Fibroblast of lung (primary cell): ENCODE measurements at regions not wholly inside any gene's neighbourhood (a gene's known extent, or its start where the extent isn't known, plus 50 kb on each side); places are given as distances from the start of the nearest gene placed in this dataset.

ENCODE experiments used
- DNase-seq, 2 donors: peaks; one replicate each; pipeline versions ENCODE4 v3.0.0 to v3.0.0-alpha.2; 2010; ENCODE audit warnings: low read depth in 2 of 2
- H2AFZ ChIP-seq: 2 replicates; pipeline ENCODE4 v1.5.1; 2012; ENCODE audit warnings: low read length, control low read depth, inconsistent platforms
- H3K27ac ChIP-seq: 2 replicates; pipeline ENCODE4 v1.5.1; 2011; ENCODE audit warnings: low read length, control low read depth; ENCODE audit not compliant: insufficient read depth
- H3K27me3 ChIP-seq: 2 replicates; pipeline ENCODE4 v1.5.1; 2011; ENCODE audit warnings: mild to moderate bottlenecking, low read length; ENCODE audit not compliant: control insufficient read depth, insufficient read depth
- H3K36me3 ChIP-seq: 2 replicates; pipeline ENCODE4 v1.5.1; 2011; ENCODE audit warnings: low read length; ENCODE audit not compliant: control insufficient read depth, insufficient read depth
- H3K4me1 ChIP-seq: 2 replicates; pipeline ENCODE4 v1.5.1; 2011; ENCODE audit warnings: low read length; ENCODE audit not compliant: control insufficient read depth, insufficient read depth; ENCODE audit errors: extremely low read depth
- H3K4me2 ChIP-seq: 2 replicates; pipeline ENCODE4 v1.5.1; 2011; ENCODE audit warnings: low read length, control low read depth; ENCODE audit not compliant: insufficient read depth; ENCODE audit errors: extremely low read depth
- H3K4me3 ChIP-seq, 4 experiments: fragments of 200-600 bp in 1 of 4; sonication (generic) in 1 of 4; replicated peaks in 1 of 4; 2 replicates each; pipeline ENCODE4 v1.5.1; 2011 to 2016; ENCODE audit warnings: low read length in 4 of 4, low read depth in 3 of 4, mild to moderate bottlenecking in 3 of 4, control low read depth in 2 of 4, inconsistent platforms in 1 of 4, mixed read lengths in 1 of 4; ENCODE audit not compliant: insufficient read depth in 1 of 4; ENCODE audit errors: control extremely low read depth in 1 of 4
- H3K79me2 ChIP-seq: 2 replicates; pipeline ENCODE4 v1.5.1; 2012; ENCODE audit warnings: mild to moderate bottlenecking, low read length, inconsistent platforms; ENCODE audit not compliant: control insufficient read depth, insufficient read depth
- H3K9ac ChIP-seq: 2 replicates; pipeline ENCODE4 v1.5.1; 2011; ENCODE audit warnings: mild to moderate bottlenecking, low read length, control low read depth; ENCODE audit not compliant: insufficient read depth
- H3K9me3 ChIP-seq: 2 replicates; pipeline ENCODE4 v1.5.1; 2012; ENCODE audit warnings: low read depth, low read length; ENCODE audit not compliant: control insufficient read depth, insufficient read depth
- H4K20me1 ChIP-seq: 2 replicates; pipeline ENCODE4 v1.5.1; 2011; ENCODE audit warnings: low read length; ENCODE audit not compliant: control insufficient read depth, insufficient read depth; ENCODE audit errors: extremely low read depth
- EZH2 ChIP-seq: IDR thresholded peaks from 2 replicates; pipeline ENCODE4 v1.5.1; 2012; ENCODE audit warnings: low read length, control low read depth, mild to moderate bottlenecking; ENCODE audit errors: missing control alignments
- TF ChIP-seq, protein P1 (sequence below), 2 donors: IDR thresholded peaks in 1 of 2; conservative IDR thresholded peaks in 1 of 2; 1 replicate in 1 of 2; 2 replicates in 1 of 2; pipeline ENCODE4 v1.5.1; 2011 to 2012; ENCODE audit warnings: low read length in 2 of 2, control low read depth in 1 of 2, inconsistent platforms in 1 of 2, low read depth in 1 of 2, mild to moderate bottlenecking in 1 of 2

DNA sequence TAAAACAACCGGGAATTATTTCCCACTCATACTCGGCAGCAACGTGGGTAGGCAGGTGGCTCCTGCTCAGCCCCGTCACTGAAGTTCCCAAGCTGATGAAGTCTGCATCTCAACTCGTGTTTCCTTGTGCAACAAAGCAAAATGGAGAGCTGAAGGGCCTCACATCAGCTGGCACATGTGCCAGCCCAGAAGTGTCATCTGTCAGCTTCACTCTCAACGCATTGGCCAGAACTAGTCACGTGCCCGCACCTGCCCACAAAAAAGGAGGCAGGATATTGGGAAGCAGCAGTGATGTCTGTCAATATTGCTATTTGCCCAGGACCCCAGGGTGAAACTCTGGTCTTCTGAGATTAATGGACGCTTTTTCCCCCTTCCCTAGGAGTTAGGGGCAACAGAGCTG is 344.0 kb downstream of the BCL11B start:
- no peaks in the 10 kb centered on the region for H3K27me3 ChIP-seq

DNA sequence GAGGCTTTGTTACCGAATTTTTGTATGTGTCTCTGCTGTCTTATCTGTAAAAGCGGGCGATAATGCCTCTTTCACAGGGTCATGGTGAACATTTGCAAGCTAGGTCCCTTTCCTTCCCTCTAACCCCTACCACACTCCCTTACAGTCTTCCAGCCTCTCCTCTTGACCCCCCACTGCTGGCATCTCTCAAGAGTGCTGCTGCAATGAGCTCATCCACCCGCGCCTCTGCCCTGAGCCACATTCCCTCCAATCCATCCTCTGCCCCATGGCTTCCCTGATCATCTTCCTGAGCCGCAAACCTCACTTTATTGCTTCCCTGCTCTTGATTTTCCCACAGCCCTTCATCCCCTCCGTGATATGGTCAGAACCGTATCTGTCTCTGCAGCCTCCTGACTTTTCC is 343.6 kb downstream of the BCL11B start:
- H4K20me1 ChIP-seq = no peaks in the 10 kb centered on the region
- no peaks in the 10 kb centered on the region for H3K79me2 ChIP-seq
- TF ChIP-seq, protein P1, sequence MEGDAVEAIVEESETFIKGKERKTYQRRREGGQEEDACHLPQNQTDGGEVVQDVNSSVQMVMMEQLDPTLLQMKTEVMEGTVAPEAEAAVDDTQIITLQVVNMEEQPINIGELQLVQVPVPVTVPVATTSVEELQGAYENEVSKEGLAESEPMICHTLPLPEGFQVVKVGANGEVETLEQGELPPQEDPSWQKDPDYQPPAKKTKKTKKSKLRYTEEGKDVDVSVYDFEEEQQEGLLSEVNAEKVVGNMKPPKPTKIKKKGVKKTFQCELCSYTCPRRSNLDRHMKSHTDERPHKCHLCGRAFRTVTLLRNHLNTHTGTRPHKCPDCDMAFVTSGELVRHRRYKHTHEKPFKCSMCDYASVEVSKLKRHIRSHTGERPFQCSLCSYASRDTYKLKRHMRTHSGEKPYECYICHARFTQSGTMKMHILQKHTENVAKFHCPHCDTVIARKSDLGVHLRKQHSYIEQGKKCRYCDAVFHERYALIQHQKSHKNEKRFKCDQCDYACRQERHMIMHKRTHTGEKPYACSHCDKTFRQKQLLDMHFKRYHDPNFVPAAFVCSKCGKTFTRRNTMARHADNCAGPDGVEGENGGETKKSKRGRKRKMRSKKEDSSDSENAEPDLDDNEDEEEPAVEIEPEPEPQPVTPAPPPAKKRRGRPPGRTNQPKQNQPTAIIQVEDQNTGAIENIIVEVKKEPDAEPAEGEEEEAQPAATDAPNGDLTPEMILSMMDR (conservative IDR thresholded peaks at IDR 0.05 in 1 of 2, IDR thresholded peaks at IDR 0.05 in 1 of 2; ENCODE audit: low read depth in 1 of 2, low read length in 2 of 2) = no peak
- no peak for TF ChIP-seq EZH2
- no peak overlapping the region for H3K4me2 ChIP-seq
- no peak overlapping the region for H3K9ac ChIP-seq
- no peak overlapping the region for H2AFZ ChIP-seq
- no peaks in the 10 kb centered on the region for H3K9me3 ChIP-seq
- H3K4me1 ChIP-seq = no peaks in the 10 kb centered on the region
- no peak overlapping the region for H3K4me3 ChIP-seq
- no peaks in the 10 kb centered on the region for H3K36me3 ChIP-seq
- H3K27ac ChIP-seq = no peak overlapping the region
- DNase-seq = no peak
- no peaks in the 10 kb centered on the region for H3K27me3 ChIP-seq

More for the DNA sequence above, 344.0 kb downstream of the BCL11B start:
- Histone ChIP-seq H3K79me2 (no peaks in the 10 kb centered on the region), H3K27ac (no peak overlapping the region), H3K9ac (no peak overlapping the region), H3K4me1 (no peaks in the 10 kb centered on the region), H3K9me3 (no peaks in the 10 kb centered on the region), H2AFZ (no peak overlapping the region), H3K36me3 (no peaks in the 10 kb centered on the region), H3K4me3 (no peak overlapping the region), H3K4me2 (no peak overlapping the region), H4K20me1 (no peaks in the 10 kb centered on the region)
- no peak for DNase-seq
- TF ChIP-seq, protein P1 (conservative IDR thresholded peaks at IDR 0.05 in 1 of 2, IDR thresholded peaks at IDR 0.05 in 1 of 2; ENCODE audit: low read depth in 1 of 2, low read length in 2 of 2) = no peak
- no peak for TF ChIP-seq EZH2

DNA sequence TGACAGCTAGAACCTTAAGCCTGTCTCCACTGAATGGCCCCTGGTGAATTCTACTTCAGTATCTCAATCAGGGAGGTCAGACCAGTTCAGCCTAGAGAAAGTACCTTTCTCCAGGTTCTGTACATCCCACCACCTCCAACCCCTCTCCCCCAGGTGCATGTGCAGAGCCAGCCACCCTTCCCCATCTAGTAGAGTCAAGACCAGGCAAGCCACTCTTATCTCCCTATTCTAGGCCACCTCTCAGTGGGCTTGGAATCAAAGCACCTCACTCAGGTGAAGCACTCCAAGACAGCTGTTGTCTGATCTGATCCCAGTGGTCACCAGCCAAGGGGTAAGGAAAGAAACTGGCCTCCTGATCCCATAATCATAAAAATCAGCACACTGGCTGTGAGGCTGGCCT is 340.9 kb downstream of the BCL11B start:
- H3K9me3 ChIP-seq = no peaks in the 10 kb centered on the region
- H3K36me3 ChIP-seq = no peaks in the 10 kb centered on the region
- no peak overlapping the region for H3K4me2 ChIP-seq
- no peaks in the 10 kb centered on the region for H3K4me1 ChIP-seq
- H3K4me3 ChIP-seq = no peak overlapping the region
- H3K9ac ChIP-seq = no peak overlapping the region
- no peak overlapping the region for H2AFZ ChIP-seq
- no peaks in the 10 kb centered on the region for H3K79me2 ChIP-seq
- no peaks in the 10 kb centered on the region for H4K20me1 ChIP-seq
- no peak overlapping the region for H3K27ac ChIP-seq
- no peak for DNase-seq
- H3K27me3 ChIP-seq = no peaks in the 10 kb centered on the region
- TF ChIP-seq, protein P1 (conservative IDR thresholded peaks at IDR 0.05 in 1 of 2, IDR thresholded peaks at IDR 0.05 in 1 of 2; ENCODE audit: low read depth in 1 of 2, low read length in 2 of 2) = no peak
- TF ChIP-seq EZH2 = no peak
